Fibroblast of villous mesenchyme (primary cell): ENCODE measurements at regions not wholly inside any gene's neighbourhood (a gene's known extent, or its start where the extent isn't known, plus 50 kb on each side); places are given as distances from the start of the nearest gene placed in this dataset.
A peak's percentile ranks its signal among the peaks of the same experiment; 100 is the strongest.

Experiments
- DNase-seq: peaks from one replicate; pipeline ENCODE4 v3.0.0-alpha.2; 2010; ENCODE audit warnings: low read depth
- H3K4me3 ChIP-seq: 2 replicates; pipeline ENCODE4 v1.5.1; 2011; ENCODE audit warnings: low read depth, mild to moderate bottlenecking, low read length
- CTCF ChIP-seq: IDR thresholded peaks from 2 replicates; pipeline ENCODE4 v1.5.1; 2012; ENCODE audit warnings: low read depth, mild to moderate bottlenecking, low read length; ENCODE audit not compliant: insufficient read depth

DNA sequence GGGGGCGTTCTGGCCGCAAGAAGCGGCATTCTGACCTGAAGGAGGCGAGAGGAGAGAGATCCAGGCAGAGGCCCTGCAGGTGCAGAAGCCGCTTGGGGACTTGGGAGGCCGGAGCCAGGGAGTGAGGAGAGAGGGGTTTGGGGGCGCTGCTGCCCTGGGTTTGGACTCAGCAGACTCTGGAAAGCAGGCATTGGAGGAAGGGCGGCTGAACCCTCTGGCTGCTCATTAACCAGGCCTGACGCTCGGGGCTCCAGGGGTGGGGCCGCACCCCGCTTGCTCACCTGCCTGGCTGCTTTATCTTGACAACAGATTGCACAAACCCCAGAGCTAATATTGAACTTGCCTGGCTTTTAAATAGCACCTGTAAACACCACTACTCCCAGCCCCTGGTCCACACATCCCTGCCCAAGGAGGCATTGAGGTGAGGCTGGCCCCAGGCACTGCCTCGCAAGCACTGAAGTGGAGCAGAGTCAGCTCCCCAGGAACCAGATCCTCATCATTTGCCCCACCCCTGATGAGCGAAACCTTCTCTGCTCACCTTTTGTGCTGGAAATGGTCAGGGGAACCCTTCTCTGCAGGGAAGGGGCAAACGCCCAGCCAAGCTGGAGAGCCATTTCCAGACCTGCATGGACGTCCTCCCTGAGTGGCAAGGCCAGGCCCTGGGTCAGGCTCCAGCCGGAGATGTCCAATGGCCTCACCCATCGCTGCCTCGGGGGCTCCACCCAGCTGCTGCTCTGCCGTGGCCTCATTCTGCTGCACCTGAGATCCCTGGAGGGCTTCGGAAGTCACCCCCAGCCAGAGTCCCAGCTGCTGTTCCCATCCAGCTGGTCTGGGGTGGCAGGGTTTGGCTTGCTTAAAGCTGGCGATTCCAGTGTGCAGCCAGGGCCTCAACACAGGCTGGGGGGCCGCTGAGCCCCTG lies 190.2 kb upstream of the GSE1 start:
- no peak overlapping the region for H3K4me3 ChIP-seq

GRCh38 chr16:85423631-85424030 lies 189.5 kb upstream of the GSE1 start:
- TF ChIP-seq CTCF, result no peak
- H3K4me3 ChIP-seq, result no peak overlapping the region
- no peak for DNase-seq

More for the DNA sequence above, 190.2 kb upstream of the GSE1 start:
- no peak for DNase-seq
- no peak for TF ChIP-seq CTCF

DNA sequence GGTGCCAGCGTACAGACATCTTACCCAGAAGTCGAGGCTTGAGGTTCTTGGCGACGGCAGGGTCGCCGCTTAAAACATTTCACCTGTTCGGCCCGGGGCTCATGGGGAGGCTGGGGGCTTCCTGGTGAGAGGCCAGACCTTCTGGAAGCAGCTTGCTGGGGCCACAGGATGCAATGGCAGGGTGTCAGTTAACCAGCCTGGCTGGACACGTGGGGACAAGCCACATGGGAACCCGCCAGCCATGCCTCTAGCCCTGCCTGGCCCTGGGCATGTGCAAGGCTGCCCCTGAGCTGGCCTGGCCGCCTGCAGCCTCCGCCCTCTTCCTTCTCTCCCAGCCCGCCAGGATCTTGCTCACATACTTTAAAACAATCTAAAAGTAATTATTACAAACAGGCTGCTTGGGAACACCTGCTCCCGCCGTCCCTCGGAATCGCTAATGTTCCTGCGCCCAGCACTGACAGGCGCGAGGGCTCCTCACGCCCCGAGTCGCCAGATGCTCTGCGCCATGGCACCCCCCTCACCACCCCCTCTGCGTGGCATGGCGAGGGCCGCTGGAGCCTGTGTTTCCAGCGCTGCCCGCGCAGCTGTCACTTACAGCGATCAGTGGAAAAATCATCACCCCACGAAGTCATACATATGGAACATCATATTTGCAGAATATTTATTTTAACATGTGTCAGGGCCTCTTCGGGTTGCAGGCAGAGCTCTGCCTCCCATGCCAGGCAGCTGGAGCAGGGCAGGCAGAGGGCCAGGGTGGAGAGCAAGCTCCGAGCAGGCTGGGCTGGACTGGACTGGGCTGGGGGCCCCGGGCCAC lies 188.7 kb upstream of the GSE1 start:
- DNase-seq, result no peak

DNA sequence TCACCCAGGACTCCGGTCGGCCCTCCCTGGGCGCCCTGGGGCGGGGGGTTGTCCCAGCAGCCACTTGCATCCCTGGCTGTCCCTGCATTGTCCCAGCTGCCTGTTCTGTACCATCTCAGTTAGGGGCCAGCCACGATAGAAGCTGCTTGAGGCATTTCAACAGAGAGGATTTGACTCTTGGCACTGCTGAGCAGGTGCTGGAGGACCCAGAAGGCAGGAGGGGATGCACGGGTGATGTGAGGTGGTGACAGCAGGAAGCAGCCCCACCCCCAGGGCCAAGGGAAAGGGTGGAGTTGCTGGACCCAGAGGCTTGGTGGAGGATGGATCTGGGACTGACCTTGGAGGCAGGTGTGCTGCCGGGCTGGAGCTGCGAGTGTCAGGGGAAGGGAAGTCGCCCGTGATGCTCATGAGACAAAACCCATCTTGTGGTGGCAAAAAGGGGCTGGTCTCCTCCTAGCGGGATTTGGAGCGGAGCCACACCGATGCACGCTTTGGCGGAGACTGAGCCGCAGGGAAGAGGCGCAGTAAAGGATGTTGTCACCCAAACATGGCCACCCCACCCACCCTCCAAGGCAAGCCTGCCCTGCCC lies 188.0 kb upstream of the GSE1 start:
- H3K4me3 ChIP-seq, result no peak overlapping the region

More for the DNA sequence above, 188.7 kb upstream of the GSE1 start:
- TF ChIP-seq CTCF, result no peak
- H3K4me3 ChIP-seq, result no peak overlapping the region

DNA sequence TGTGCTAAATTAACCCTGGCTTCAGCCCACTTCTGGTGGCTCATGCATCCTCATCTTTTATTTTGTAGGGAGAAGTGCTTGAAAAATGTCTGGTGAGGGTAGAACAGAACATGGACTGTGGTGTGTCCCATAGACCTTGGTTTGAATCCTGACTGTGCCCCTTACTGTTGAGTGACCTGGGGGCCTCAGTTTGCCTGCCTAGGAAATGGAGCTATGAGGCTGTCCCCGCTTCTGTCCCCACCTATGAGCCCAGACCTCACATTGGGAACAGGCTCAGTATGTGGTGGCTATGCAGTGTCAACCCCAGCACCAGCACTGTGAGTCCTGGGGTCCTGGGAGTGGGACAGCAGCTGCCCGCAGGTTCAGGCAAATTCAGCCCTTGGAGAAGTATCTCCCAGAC lies 186.3 kb upstream of the GSE1 start:
- DNase-seq, result no peak
- no peak overlapping the region for H3K4me3 ChIP-seq
- TF ChIP-seq CTCF, result no peak

More for the DNA sequence above, 188.0 kb upstream of the GSE1 start:
- TF ChIP-seq CTCF, result no peak
- no peak for DNase-seq

DNA sequence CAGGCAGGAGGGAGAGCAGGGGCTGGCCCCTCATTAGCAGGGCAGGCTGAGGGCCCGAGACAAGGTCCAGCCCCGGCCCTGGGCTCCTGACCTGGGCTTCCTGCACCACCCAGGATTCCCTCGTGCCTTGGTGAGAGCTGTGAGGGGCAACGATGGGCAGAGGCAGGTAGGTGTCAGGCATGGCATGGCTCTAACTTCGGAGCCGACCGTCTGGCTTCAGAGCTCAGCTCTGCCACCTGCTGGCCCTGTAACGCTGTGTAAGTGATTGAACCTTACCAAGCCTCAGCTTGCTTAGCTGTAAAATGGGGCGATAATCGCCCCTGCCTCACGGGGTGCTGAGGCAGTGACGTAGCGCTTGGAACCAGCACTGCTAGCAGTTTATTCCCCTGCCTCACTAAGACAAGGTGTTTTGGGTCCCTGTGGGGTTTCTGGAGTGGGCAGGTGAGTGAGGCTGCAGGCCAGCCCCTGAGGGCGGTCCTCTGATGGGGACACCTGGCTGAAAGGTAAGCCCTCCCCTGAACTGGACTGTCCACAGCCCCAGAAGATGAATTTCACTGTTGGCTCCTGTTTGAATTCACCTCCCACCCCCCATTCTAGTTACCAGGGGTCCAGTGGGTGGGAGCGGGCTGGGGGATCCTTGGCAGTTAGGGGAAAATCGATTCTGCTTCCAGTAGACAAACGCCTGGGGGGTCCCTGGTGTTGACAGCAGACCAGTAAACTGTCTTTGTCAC lies 184.8 kb upstream of the GSE1 start:
- peak; percentile 23 for DNase-seq
- TF ChIP-seq CTCF, result peak; percentile 48
- H3K4me3 ChIP-seq, result no peak overlapping the region
